HG02610 (cell line): ENCODE measurements at regions not wholly inside any gene's neighbourhood (a gene's known extent, or its start where the extent isn't known, plus 50 kb on each side); places are given as distances from the start of the nearest gene placed in this dataset.
A peak's percentile ranks its signal among the peaks of the same experiment; 100 is the strongest.
"Not testable (repeated sequence)": the region's sequence is repeated elsewhere in the genome, so short reads cannot be mapped to it uniquely, and the experiment has no call there.

Source experiments
- ATAC-seq: cut with Tn5 transposase; IDR thresholded peaks from one replicate; pipeline ENCODE4 v1.9.1; 2021; ENCODE audit warnings: mild to moderate bottlenecking, moderate library complexity; ENCODE audit not compliant: unreplicated experiment

- ATAC-seq: peak; percentile 81
These were observed 244.6 kb upstream of the MAF start for GRCh38 chr16:79845033-79845733.

GRCh38 chr16:79844603-79845002 lies 244.1 kb upstream of the MAF start:
- ATAC-seq: no peak

GRCh38 chr16:79843631-79844043 lies 243.1 kb upstream of the MAF start:
- peak; percentile 64 for ATAC-seq

GRCh38 chr16:79843145-79843544 lies 242.6 kb upstream of the MAF start:
- ATAC-seq: no peak

- ATAC-seq: no peak
These were observed 241.7 kb upstream of the MAF start for GRCh38 chr16:79842197-79842596.

GRCh38 chr16:79839466-79840341 lies 239.2 kb upstream of the MAF start:
- no peak for ATAC-seq

- no peak for ATAC-seq
These were observed 238.1 kb upstream of the MAF start for GRCh38 chr16:79838496-79839259.

GRCh38 chr16:79836144-79836543 lies 235.6 kb upstream of the MAF start:
- no peak for ATAC-seq

GRCh38 chr16:79835194-79835593 lies 234.7 kb upstream of the MAF start:
- no peak for ATAC-seq

- ATAC-seq: no peak
These were observed 234.2 kb upstream of the MAF start for GRCh38 chr16:79834720-79835119.

GRCh38 chr16:79834003-79834402 lies 233.5 kb upstream of the MAF start:
- not testable (repeated sequence) for ATAC-seq

GRCh38 chr16:79833559-79833958 lies 233.0 kb upstream of the MAF start:
- ATAC-seq: no peak

GRCh38 chr16:79826732-79827475 lies 226.4 kb upstream of the MAF start:
- no peak for ATAC-seq

GRCh38 chr16:79825002-79825401 lies 224.5 kb upstream of the MAF start:
- no peak for ATAC-seq

GRCh38 chr16:79823639-79824038 lies 223.1 kb upstream of the MAF start:
- ATAC-seq: no peak

- no peak for ATAC-seq
These were observed 221.4 kb upstream of the MAF start for GRCh38 chr16:79821911-79822310.

- no peak for ATAC-seq
These were observed 215.6 kb upstream of the MAF start for GRCh38 chr16:79816081-79816497.

GRCh38 chr16:79815049-79815448 lies 214.5 kb upstream of the MAF start:
- no peak for ATAC-seq

- ATAC-seq: no peak
These were observed 213.6 kb upstream of the MAF start for GRCh38 chr16:79814124-79814523.

GRCh38 chr16:79811541-79811940 lies 211.0 kb upstream of the MAF start:
- no peak for ATAC-seq
